SK-N-SH treated with all-trans-retinoic acid at 6 μM for 48 hours (cell line): ENCODE measurements at regions not wholly inside any gene's neighbourhood (a gene's known extent, or its start where the extent isn't known, plus 50 kb on each side); places are given as distances from the start of the nearest gene placed in this dataset.

ENCODE experiments used
- ATAC-seq: fragments of 200-7000 bp; cut with Tn5 transposase; 3 replicates; pipeline ENCODE4 v1.9.1; 2020; ENCODE audit warnings: mild to moderate bottlenecking, moderate library complexity
- ARNTL ChIP-seq: fragments of 450-650 bp; formaldehyde crosslinking; IDR thresholded peaks from 2 replicates; pipeline ENCODE4 v1.5.0; 2020; ENCODE audit warnings: low read depth, mild to moderate bottlenecking, moderate library complexity, borderline replicate concordance
- BACH2 ChIP-seq: fragments of 250-450 bp; sonication (Bioruptor Pico); IDR thresholded peaks from 2 replicates; pipeline ENCODE4 v1.9.0; 2021; ENCODE audit warnings: mild to moderate bottlenecking, borderline replicate concordance
- CREB5 ChIP-seq: fragments of 250-450 bp; sonication (Bioruptor Pico); IDR thresholded peaks from 2 replicates; pipeline ENCODE4 v1.5.1; 2020; ENCODE audit warnings: low read depth, mild to moderate bottlenecking, moderate library complexity
- CSDC2 ChIP-seq: fragments of 250-450 bp; sonication (Bioruptor Pico); IDR thresholded peaks from 2 replicates; pipeline ENCODE4 v1.5.0; 2020; ENCODE audit warnings: mild to moderate bottlenecking, moderate library complexity
- CSRNP3 ChIP-seq: fragments of 250-450 bp; sonication (Bioruptor Pico); IDR thresholded peaks from 2 replicates; pipeline ENCODE4 v1.5.1; 2021; ENCODE audit warnings: mild to moderate bottlenecking, moderate library complexity
- ESRRG ChIP-seq: fragments of 250-450 bp; sonication (Bioruptor Pico); IDR thresholded peaks from 2 replicates; pipeline ENCODE4 v1.6.1; 2021; ENCODE audit warnings: mild to moderate bottlenecking
- GLIS3 ChIP-seq: fragments of 250-450 bp; sonication (Bioruptor Pico); IDR thresholded peaks from 2 replicates; pipeline ENCODE4 v1.5.0; 2020; ENCODE audit warnings: mild to moderate bottlenecking, moderate library complexity
- ISL1 ChIP-seq: fragments of 250-450 bp; sonication (Bioruptor Pico); IDR thresholded peaks from 2 replicates; pipeline ENCODE4 v2.1.2; 2022; ENCODE audit warnings: mild to moderate bottlenecking, moderate library complexity
- POU6F1 ChIP-seq: fragments of 250-450 bp; sonication (Bioruptor Pico); IDR thresholded peaks from 2 replicates; pipeline ENCODE4 v1.8.0; 2021; ENCODE audit warnings: low read depth, mild to moderate bottlenecking, moderate library complexity, borderline replicate concordance
- PPARA ChIP-seq: fragments of 250-450 bp; sonication (Bioruptor Pico); IDR thresholded peaks from 2 replicates; pipeline ENCODE4 v1.5.0; 2020; ENCODE audit warnings: mild to moderate bottlenecking, borderline replicate concordance
- RARB ChIP-seq: fragments of 250-450 bp; sonication (Bioruptor Pico); IDR thresholded peaks from 2 replicates; pipeline ENCODE4 v1.8.0; 2021; ENCODE audit warnings: mild to moderate bottlenecking, moderate library complexity
- SNAI2 ChIP-seq: fragments of 250-450 bp; sonication (Bioruptor Pico); IDR thresholded peaks from 2 replicates; pipeline ENCODE4 v1.5.0; 2020; ENCODE audit warnings: mild to moderate bottlenecking, moderate library complexity
- TCF4 ChIP-seq: fragments of 250-450 bp; sonication (Bioruptor Pico); IDR thresholded peaks from 2 replicates; pipeline ENCODE4 v1.8.0; 2021; ENCODE audit warnings: mild to moderate bottlenecking, moderate library complexity, borderline replicate concordance
- TOX ChIP-seq: fragments of 250-450 bp; sonication (Bioruptor Pico); IDR thresholded peaks from 2 replicates; pipeline ENCODE4 v1.8.0; 2021; ENCODE audit warnings: mild to moderate bottlenecking, moderate library complexity, borderline replicate concordance
- TSHZ2 ChIP-seq: fragments of 250-450 bp; sonication (Bioruptor Pico); IDR thresholded peaks from 2 replicates; pipeline ENCODE4 v1.5.0; 2020; ENCODE audit warnings: mild to moderate bottlenecking, moderate library complexity
- ZC3H10 ChIP-seq: fragments of 250-450 bp; sonication (Bioruptor Pico); IDR thresholded peaks from 2 replicates; pipeline ENCODE4 v1.5.1; 2021; ENCODE audit warnings: mild to moderate bottlenecking, moderate library complexity
- ZFP3 ChIP-seq: fragments of 250-450 bp; sonication (Bioruptor Pico); IDR thresholded peaks from 2 replicates; pipeline ENCODE4 v1.5.0; 2020; ENCODE audit warnings: mild to moderate bottlenecking, moderate library complexity
- ZFP30 ChIP-seq: fragments of 450-650 bp; formaldehyde crosslinking; IDR thresholded peaks from 2 replicates; pipeline ENCODE4 v1.5.0; 2022; ENCODE audit warnings: mild to moderate bottlenecking, moderate library complexity
- ZNF565 ChIP-seq: fragments of 450-650 bp; formaldehyde crosslinking; conservative IDR thresholded peaks from 2 replicates; pipeline ENCODE4 v1.5.0; 2020; ENCODE audit warnings: low read depth, mild to moderate bottlenecking, moderate library complexity
- ZNF70 ChIP-seq: fragments of 450-650 bp; formaldehyde crosslinking; IDR thresholded peaks from 2 replicates; pipeline ENCODE4 v1.5.0; 2020; ENCODE audit warnings: mild to moderate bottlenecking, moderate library complexity
- TF ChIP-seq, protein P1 (sequence below): fragments of 250-450 bp; sonication (Bioruptor Pico); IDR thresholded peaks from 2 replicates; pipeline ENCODE4 v1.8.0; 2020; ENCODE audit warnings: mild to moderate bottlenecking, moderate library complexity, borderline replicate concordance

DNA sequence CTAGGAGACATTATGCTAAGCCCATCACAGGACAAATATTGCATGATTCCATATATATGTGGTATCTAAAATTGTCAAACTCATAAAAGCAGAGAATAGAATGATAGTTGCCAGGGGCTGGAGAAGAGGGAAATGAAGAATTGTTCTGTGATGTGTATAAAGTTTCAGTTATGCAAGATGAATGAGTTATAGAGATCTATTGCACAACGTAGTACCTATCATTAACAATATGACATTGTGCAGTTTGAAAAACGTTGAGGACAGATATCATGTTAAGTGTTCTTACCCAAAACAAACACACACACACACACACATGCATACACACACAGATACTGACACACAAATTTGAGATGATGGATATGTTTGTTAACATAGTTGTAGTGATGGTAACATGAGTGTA lies 871.6 kb upstream of the GOT2 start:
- no peak for ATAC-seq

DNA sequence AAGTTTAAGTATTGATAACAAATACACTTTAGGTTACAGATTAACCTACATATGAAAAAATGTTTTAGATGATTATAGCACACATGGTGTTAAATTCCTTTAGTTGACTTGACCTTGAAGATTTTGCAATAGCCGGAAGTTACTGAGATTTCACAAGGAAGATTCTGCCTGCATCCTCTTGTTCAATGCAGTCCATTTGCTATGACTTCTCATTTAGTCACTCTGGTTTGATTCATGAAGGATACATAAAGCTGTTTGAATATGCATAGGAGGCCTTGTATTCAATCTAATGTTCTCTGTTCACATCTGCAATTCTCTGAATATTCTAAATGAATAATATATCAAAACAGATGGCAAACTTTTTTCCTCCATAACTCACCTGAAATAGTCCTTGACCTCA lies 870.2 kb upstream of the GOT2 start:
- TF ChIP-seq GLIS3 (CRISPR knock-in tag) (no peak), PPARA (CRISPR knock-in tag) (no peak), POU6F1 (CRISPR knock-in tag) (no peak), TOX (CRISPR knock-in tag) (no peak), CREB5 (CRISPR knock-in tag) (no peak), ZFP3 (CRISPR knock-in tag) (no peak), ZC3H10 (CRISPR knock-in tag) (no peak), TCF4 (CRISPR knock-in tag) (no peak), ISL1 (CRISPR knock-in tag) (no peak), CSDC2 (CRISPR knock-in tag) (no peak)
- ATAC-seq = no peak

More for the DNA sequence above, 871.6 kb upstream of the GOT2 start:
- TF ChIP-seq ARNTL (CRISPR knock-in tag) = no peak
- TF ChIP-seq ZNF70 = no peak
- no peak for TF ChIP-seq RARB (CRISPR knock-in tag)
- TF ChIP-seq CSRNP3 (CRISPR knock-in tag) = no peak
- TF ChIP-seq TSHZ2 (CRISPR knock-in tag) = no peak
- TF ChIP-seq TCF4 (CRISPR knock-in tag) = no peak
- TF ChIP-seq GLIS3 (CRISPR knock-in tag) = no peak
- TF ChIP-seq ISL1 (CRISPR knock-in tag) = no peak
- TF ChIP-seq ZC3H10 (CRISPR knock-in tag) = no peak
- TF ChIP-seq, protein P1, sequence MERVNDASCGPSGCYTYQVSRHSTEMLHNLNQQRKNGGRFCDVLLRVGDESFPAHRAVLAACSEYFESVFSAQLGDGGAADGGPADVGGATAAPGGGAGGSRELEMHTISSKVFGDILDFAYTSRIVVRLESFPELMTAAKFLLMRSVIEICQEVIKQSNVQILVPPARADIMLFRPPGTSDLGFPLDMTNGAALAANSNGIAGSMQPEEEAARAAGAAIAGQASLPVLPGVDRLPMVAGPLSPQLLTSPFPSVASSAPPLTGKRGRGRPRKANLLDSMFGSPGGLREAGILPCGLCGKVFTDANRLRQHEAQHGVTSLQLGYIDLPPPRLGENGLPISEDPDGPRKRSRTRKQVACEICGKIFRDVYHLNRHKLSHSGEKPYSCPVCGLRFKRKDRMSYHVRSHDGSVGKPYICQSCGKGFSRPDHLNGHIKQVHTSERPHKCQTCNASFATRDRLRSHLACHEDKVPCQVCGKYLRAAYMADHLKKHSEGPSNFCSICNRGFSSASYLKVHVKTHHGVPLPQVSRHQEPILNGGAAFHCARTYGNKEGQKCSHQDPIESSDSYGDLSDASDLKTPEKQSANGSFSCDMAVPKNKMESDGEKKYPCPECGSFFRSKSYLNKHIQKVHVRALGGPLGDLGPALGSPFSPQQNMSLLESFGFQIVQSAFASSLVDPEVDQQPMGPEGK (CRISPR knock-in tag) = no peak
- TF ChIP-seq ESRRG (CRISPR knock-in tag) = no peak
- TF ChIP-seq ZNF565 = no peak
- TF ChIP-seq CSDC2 (CRISPR knock-in tag) = no peak
- no peak for TF ChIP-seq BACH2
- no peak for TF ChIP-seq SNAI2 (CRISPR knock-in tag)
- TF ChIP-seq TOX (CRISPR knock-in tag) = no peak
- TF ChIP-seq ZFP30 (CRISPR knock-in tag) = no peak
- no peak for TF ChIP-seq POU6F1 (CRISPR knock-in tag)
